ENCODE measurements at regions not wholly inside any gene's neighbourhood (a gene's known extent, or its start where the extent isn't known, plus 50 kb on each side); places are given as distances from the start of the nearest gene placed in this dataset.

GRCh38 chr7:155931396-155932085 lies 119.3 kb upstream of the SHH start:
- no peak for DNase-seq
- no peaks in the 10 kb centered on the region for H3K36me3 Mint-ChIP-seq (ENCODE audit: low read depth)
- H3K4me3 Mint-ChIP-seq = no peak overlapping the region
- CTCF ChIA-PET = no interaction called here
- peaks cover 6% of the 10 kb centered on the region for H3K4me1 Mint-ChIP-seq (ENCODE audit: low read depth)
- H3K27ac Mint-ChIP-seq = no peak overlapping the region
- H3K27me3 Mint-ChIP-seq (ENCODE audit: low read depth) = no peaks in the 10 kb centered on the region
- intact Hi-C loops (cut with micrococcal nuclease) = no loop called here
- H3K9me3 Mint-ChIP-seq = peaks cover 3% of the 10 kb centered on the region

- CTCF ChIA-PET = no interaction called here
- no peak for DNase-seq
- Mint-ChIP-seq H3K27me3 (ENCODE audit: low read depth) (no peaks in the 10 kb centered on the region), H3K36me3 (ENCODE audit: low read depth) (no peaks in the 10 kb centered on the region), H3K4me3 (no peak overlapping the region), H3K27ac (no peak overlapping the region), H3K4me1 (ENCODE audit: low read depth) (peaks cover 6% of the 10 kb centered on the region), H3K9me3 (peaks cover 3% of the 10 kb centered on the region)
- intact Hi-C loops (cut with micrococcal nuclease) = no loop called here
Measured at GRCh38 chr7:155930527-155930926, 118.3 kb upstream of the SHH start.

GRCh38 chr7:155930061-155930460 lies 117.8 kb upstream of the SHH start:
- CTCF ChIA-PET = no interaction called here
- H3K27me3 Mint-ChIP-seq (ENCODE audit: low read depth) = no peaks in the 10 kb centered on the region
- no peak overlapping the region for H3K27ac Mint-ChIP-seq

GRCh38 chr7:155928583-155928982 lies 116.3 kb upstream of the SHH start:
- H3K27ac Mint-ChIP-seq = no peak overlapping the region
- H3K27me3 Mint-ChIP-seq (ENCODE audit: low read depth) = no peaks in the 10 kb centered on the region
- H3K4me3 Mint-ChIP-seq = no peak overlapping the region
- H3K36me3 Mint-ChIP-seq (ENCODE audit: low read depth) = no peaks in the 10 kb centered on the region
- no peaks in the 10 kb centered on the region for H3K4me1 Mint-ChIP-seq (ENCODE audit: low read depth)
- no peak for DNase-seq
- CTCF ChIA-PET = no interaction called here
- H3K9me3 Mint-ChIP-seq = peaks cover 3% of the 10 kb centered on the region
- intact Hi-C loops (cut with micrococcal nuclease) = no loop called here

More at GRCh38 chr7:155930061-155930460, 117.8 kb upstream of the SHH start:
- Mint-ChIP-seq H3K36me3 (ENCODE audit: low read depth) (no peaks in the 10 kb centered on the region), H3K4me1 (ENCODE audit: low read depth) (peaks cover 3% of the 10 kb centered on the region), H3K4me3 (no peak overlapping the region), H3K9me3 (peaks cover 3% of the 10 kb centered on the region)
- no peak for DNase-seq
- intact Hi-C loops (cut with micrococcal nuclease) = no loop called here

GRCh38 chr7:155927905-155928304 lies 115.6 kb upstream of the SHH start:
- H3K36me3 Mint-ChIP-seq (ENCODE audit: low read depth) = no peaks in the 10 kb centered on the region
- H3K9me3 Mint-ChIP-seq = peaks cover 3% of the 10 kb centered on the region
- intact Hi-C loops (cut with micrococcal nuclease) = no loop called here
- DNase-seq = no peak
- no peaks in the 10 kb centered on the region for H3K4me1 Mint-ChIP-seq (ENCODE audit: low read depth)
- H3K4me3 Mint-ChIP-seq = no peak overlapping the region
- no peak overlapping the region for H3K27ac Mint-ChIP-seq
- CTCF ChIA-PET = interaction anchor here (0.6 kb wide), 1 partner anchor 1042 kb away, joined by 8 read pairs; no protein-coding TSS in a partner anchor
- H3K27me3 Mint-ChIP-seq (ENCODE audit: low read depth) = no peaks in the 10 kb centered on the region

- Mint-ChIP-seq H3K36me3 (ENCODE audit: low read depth) (no peaks in the 10 kb centered on the region), H3K27ac (no peak overlapping the region), H3K9me3 (peaks cover 3% of the 10 kb centered on the region), H3K4me3 (no peak overlapping the region), H3K27me3 (ENCODE audit: low read depth) (no peaks in the 10 kb centered on the region), H3K4me1 (ENCODE audit: low read depth) (no peaks in the 10 kb centered on the region)
- no peak for DNase-seq
- intact Hi-C loops (cut with micrococcal nuclease) = no loop called here
- CTCF ChIA-PET = no interaction called here
Measured at GRCh38 chr7:155925682-155926081, 113.4 kb upstream of the SHH start.

- Mint-ChIP-seq H3K36me3 (ENCODE audit: low read depth) (no peaks in the 10 kb centered on the region), H3K27me3 (ENCODE audit: low read depth) (no peaks in the 10 kb centered on the region), H3K9me3 (no peaks in the 10 kb centered on the region), H3K4me1 (ENCODE audit: low read depth) (no peaks in the 10 kb centered on the region), H3K27ac (no peak overlapping the region), H3K4me3 (no peak overlapping the region)
- CTCF ChIA-PET = no interaction called here
- intact Hi-C loops (cut with micrococcal nuclease) = no loop called here
- DNase-seq = no peak
Measured at GRCh38 chr7:155922067-155922816, 110.0 kb upstream of the SHH start.

GRCh38 chr7:155921804-155922066 lies 109.5 kb upstream of the SHH start:
- H3K27ac Mint-ChIP-seq = no peak overlapping the region
- no peaks in the 10 kb centered on the region for H3K27me3 Mint-ChIP-seq (ENCODE audit: low read depth)
- no peaks in the 10 kb centered on the region for H3K9me3 Mint-ChIP-seq
- CTCF ChIA-PET = no interaction called here
- no peaks in the 10 kb centered on the region for H3K4me1 Mint-ChIP-seq (ENCODE audit: low read depth)
- DNase-seq = no peak
- no peaks in the 10 kb centered on the region for H3K36me3 Mint-ChIP-seq (ENCODE audit: low read depth)
- H3K4me3 Mint-ChIP-seq = no peak overlapping the region
- intact Hi-C loops (cut with micrococcal nuclease) = no loop called here

- no peak for DNase-seq
- intact Hi-C loops (cut with micrococcal nuclease) = no loop called here
- CTCF ChIA-PET = no interaction called here
Measured at GRCh38 chr7:155921086-155921803, 109.0 kb upstream of the SHH start.

GRCh38 chr7:155920068-155920461 lies 107.8 kb upstream of the SHH start:
- DNase-seq = no peak
- Mint-ChIP-seq H3K9me3 (no peaks in the 10 kb centered on the region), H3K27ac (no peak overlapping the region), H3K27me3 (ENCODE audit: low read depth) (no peaks in the 10 kb centered on the region), H3K36me3 (ENCODE audit: low read depth) (no peaks in the 10 kb centered on the region), H3K4me3 (no peak overlapping the region), H3K4me1 (ENCODE audit: low read depth) (no peaks in the 10 kb centered on the region)
- intact Hi-C loops (cut with micrococcal nuclease) = no loop called here
- CTCF ChIA-PET = no interaction called here

More at GRCh38 chr7:155921086-155921803, 109.0 kb upstream of the SHH start:
- no peaks in the 10 kb centered on the region for H3K27me3 Mint-ChIP-seq (ENCODE audit: low read depth)
- no peak overlapping the region for H3K4me3 Mint-ChIP-seq
- no peaks in the 10 kb centered on the region for H3K4me1 Mint-ChIP-seq (ENCODE audit: low read depth)
- no peaks in the 10 kb centered on the region for H3K9me3 Mint-ChIP-seq
- no peaks in the 10 kb centered on the region for H3K36me3 Mint-ChIP-seq (ENCODE audit: low read depth)
- H3K27ac Mint-ChIP-seq = no peak overlapping the region

GRCh38 chr7:155919391-155920067 lies 107.3 kb upstream of the SHH start:
- Mint-ChIP-seq H3K36me3 (ENCODE audit: low read depth) (no peaks in the 10 kb centered on the region), H3K4me3 (no peak overlapping the region), H3K9me3 (no peaks in the 10 kb centered on the region), H3K27ac (no peak overlapping the region), H3K27me3 (ENCODE audit: low read depth) (no peaks in the 10 kb centered on the region), H3K4me1 (ENCODE audit: low read depth) (no peaks in the 10 kb centered on the region)
- CTCF ChIA-PET = no interaction called here
- no peak for DNase-seq
- intact Hi-C loops (cut with micrococcal nuclease) = no loop called here

- intact Hi-C loops (cut with micrococcal nuclease) = no loop called here
- Mint-ChIP-seq H3K4me1 (ENCODE audit: low read depth) (no peaks in the 10 kb centered on the region), H3K27ac (no peak overlapping the region), H3K9me3 (no peaks in the 10 kb centered on the region), H3K27me3 (ENCODE audit: low read depth) (no peaks in the 10 kb centered on the region), H3K36me3 (ENCODE audit: low read depth) (no peaks in the 10 kb centered on the region), H3K4me3 (no peak overlapping the region)
- CTCF ChIA-PET = no interaction called here
- DNase-seq = no peak
Measured at GRCh38 chr7:155918720-155919390, 106.6 kb upstream of the SHH start.

All from activated naive CD4-positive, alpha-beta T cell treated with anti-CD3 and anti-CD28 coated beads for 36 hours (primary cell).